ENCODE measurements at regions not wholly inside any gene's neighbourhood (a gene's known extent, or its start where the extent isn't known, plus 50 kb on each side); places are given as distances from the start of the nearest gene placed in this dataset.

- CTCF ChIA-PET = no interaction called here
- no peak for TF ChIP-seq CTCF (IDR thresholded peaks at IDR 0.05; ENCODE audit: insufficient read depth, low read depth, low read length)
- Histone ChIP-seq H3K36me3 (ENCODE audit: control insufficient read depth, insufficient read depth, low read length) (no peaks in the 10 kb centered on the region), H3K4me3 (ENCODE audit: low read depth, low read length) (no peak overlapping the region), H3K27me3 (ENCODE audit: control insufficient read depth, insufficient read depth, low read length) (peaks cover 17% of the 10 kb centered on the region)
- DNase-seq (ENCODE audit: low read depth) = no peak
- POLR2A ChIA-PET = no interaction called here
Measured at GRCh38 chr17:36859706-36860105, 77.6 kb upstream of the LHX1 start.

- CTCF ChIA-PET = no interaction called here
- Histone ChIP-seq H3K27me3 (ENCODE audit: control insufficient read depth, insufficient read depth, low read length) (peaks cover 23% of the 10 kb centered on the region), H3K4me3 (ENCODE audit: low read depth, low read length) (no peak overlapping the region), H3K36me3 (ENCODE audit: control insufficient read depth, insufficient read depth, low read length) (no peaks in the 10 kb centered on the region)
- TF ChIP-seq CTCF (IDR thresholded peaks at IDR 0.05; ENCODE audit: insufficient read depth, low read depth, low read length) = no peak
- no peak for DNase-seq (ENCODE audit: low read depth)
- POLR2A ChIA-PET = no interaction called here
Measured at GRCh38 chr17:36861531-36861930, 75.7 kb upstream of the LHX1 start.

- Histone ChIP-seq H3K4me3 (ENCODE audit: low read depth, low read length) (no peak overlapping the region), H3K36me3 (ENCODE audit: control insufficient read depth, insufficient read depth, low read length) (no peaks in the 10 kb centered on the region), H3K27me3 (ENCODE audit: control insufficient read depth, insufficient read depth, low read length) (peaks cover 22% of the 10 kb centered on the region)
- DNase-seq (ENCODE audit: low read depth) = no peak
- TF ChIP-seq CTCF (IDR thresholded peaks at IDR 0.05; ENCODE audit: insufficient read depth, low read depth, low read length) = no peak
- POLR2A ChIA-PET = no interaction called here
- CTCF ChIA-PET = no interaction called here
Measured at GRCh38 chr17:36862116-36862920, 75.0 kb upstream of the LHX1 start.

- TF ChIP-seq CTCF (IDR thresholded peaks at IDR 0.05; ENCODE audit: insufficient read depth, low read depth, low read length) = no peak
- ChIA-PET CTCF (no interaction called here), POLR2A (no interaction called here)
- Histone ChIP-seq H3K27me3 (ENCODE audit: control insufficient read depth, insufficient read depth, low read length) (peaks cover 18% of the 10 kb centered on the region), H3K36me3 (ENCODE audit: control insufficient read depth, insufficient read depth, low read length) (no peaks in the 10 kb centered on the region), H3K4me3 (ENCODE audit: low read depth, low read length) (no peak overlapping the region)
- no peak for DNase-seq (ENCODE audit: low read depth)
Measured at GRCh38 chr17:36863131-36863530, 74.1 kb upstream of the LHX1 start.

- ChIA-PET CTCF (interaction anchor here (1.0 kb wide), 1 partner anchor 133 kb away, joined by 3 read pairs; no protein-coding TSS in a partner anchor), POLR2A (no interaction called here)
- no peak for TF ChIP-seq CTCF (IDR thresholded peaks at IDR 0.05; ENCODE audit: insufficient read depth, low read depth, low read length)
Measured at GRCh38 chr17:36863676-36864612, 73.3 kb upstream of the LHX1 start.

More at GRCh38 chr17:36863676-36864612, 73.3 kb upstream of the LHX1 start:
- Histone ChIP-seq H3K4me3 (ENCODE audit: low read depth, low read length) (no peak overlapping the region), H3K36me3 (ENCODE audit: control insufficient read depth, insufficient read depth, low read length) (no peaks in the 10 kb centered on the region), H3K27me3 (ENCODE audit: control insufficient read depth, insufficient read depth, low read length) (peaks cover 23% of the 10 kb centered on the region)
- no peak for DNase-seq (ENCODE audit: low read depth)

Measured in BJ (cell line).